GM23338 (cell line): ENCODE measurements at regions not wholly inside any gene's neighbourhood (a gene's known extent, or its start where the extent isn't known, plus 50 kb on each side); places are given as distances from the start of the nearest gene placed in this dataset.

Experiments used
- ATAC-seq: fragments of 200-7000 bp; cut with Tn5 transposase; 3 replicates; pipeline ENCODE4 v1.9.1; 2020
- DNase-seq: peaks from one replicate; pipeline ENCODE4 v3.0.0-alpha.2; 2015; ENCODE audit warnings: low spot score
- H2AFZ ChIP-seq: fragments of 200-600 bp; sonication (generic); 2 replicates; pipeline ENCODE4 v1.8.0; 2016; ENCODE audit warnings: antibody characterized with exemption, mild to moderate bottlenecking, moderate library complexity
- H3F3A ChIP-seq: fragments of 200-600 bp; sonication (generic); replicated peaks from 2 replicates; pipeline ENCODE4 v1.8.0; 2017; ENCODE audit warnings: antibody characterized with exemption, mixed run types, low read depth
- H3K27ac ChIP-seq: fragments of 200-600 bp; sonication (generic); 2 replicates; pipeline ENCODE4 v1.6.1; 2016; ENCODE audit warnings: low read depth
- H3K27me3 ChIP-seq: fragments of 200-600 bp; sonication (generic); 2 replicates; pipeline ENCODE4 v1.8.0; 2016; ENCODE audit warnings: mild to moderate bottlenecking, mixed run types, moderate library complexity; ENCODE audit not compliant: insufficient read depth
- H3K36me3 ChIP-seq: fragments of 200-600 bp; sonication (generic); 2 replicates; pipeline ENCODE4 v1.8.0; 2016; ENCODE audit warnings: mild to moderate bottlenecking; ENCODE audit not compliant: insufficient read depth
- H3K4me1 ChIP-seq: fragments of 200-600 bp; sonication (generic); 2 replicates; pipeline ENCODE4 v1.8.0; 2016; ENCODE audit warnings: mild to moderate bottlenecking, moderate library complexity; ENCODE audit not compliant: insufficient read depth
- H3K4me2 ChIP-seq: fragments of 200-600 bp; sonication (generic); 2 replicates; pipeline ENCODE4 v1.7.1; 2017; ENCODE audit warnings: mixed run types
- H3K4me3 ChIP-seq: fragments of 200-600 bp; sonication (generic); 2 replicates; pipeline ENCODE4 v1.6.1; 2016; ENCODE audit warnings: mixed run types
- H3K79me2 ChIP-seq: fragments of 200-600 bp; sonication (generic); replicated peaks from 2 replicates; pipeline ENCODE4 v1.8.0; 2017; ENCODE audit warnings: mild to moderate bottlenecking; ENCODE audit not compliant: insufficient read depth
- H3K9me2 ChIP-seq: fragments of 200-600 bp; sonication (generic); 2 replicates; pipeline ENCODE4 v1.8.0; 2017; ENCODE audit not compliant: insufficient read depth
- H4K20me1 ChIP-seq: fragments of 200-600 bp; sonication (generic); replicated peaks from 2 replicates; pipeline ENCODE4 v1.8.0; 2017; ENCODE audit warnings: mild to moderate bottlenecking; ENCODE audit not compliant: insufficient read depth
- H3K27ac Mint-ChIP-seq: 2 replicates; pipeline ENCODE4 v1.8.0; 2020; ENCODE audit warnings: inconsistent platforms, mild to moderate bottlenecking, moderate library complexity, mixed read lengths
- H3K27me3 Mint-ChIP-seq: 3 replicates; pipeline ENCODE4 v1.8.0; 2022; ENCODE audit warnings: low read depth, mild to moderate bottlenecking, moderate library complexity, mixed read lengths, inconsistent platforms; ENCODE audit not compliant: insufficient read depth, poor library complexity
- H3K36me3 Mint-ChIP-seq: 3 replicates; pipeline ENCODE4 v1.8.0; 2021; ENCODE audit warnings: low read depth, mild to moderate bottlenecking, inconsistent platforms, moderate library complexity, mixed read lengths
- H3K4me1 Mint-ChIP-seq: 3 replicates; pipeline ENCODE4 v1.8.0; 2020; ENCODE audit warnings: mild to moderate bottlenecking, inconsistent platforms, mixed read lengths
- H3K4me3 Mint-ChIP-seq: 3 replicates; pipeline ENCODE4 v1.8.0; 2021; ENCODE audit warnings: moderate library complexity, mild to moderate bottlenecking, inconsistent platforms, mixed read lengths
- H3K9me3 Mint-ChIP-seq: 3 replicates; pipeline ENCODE4 v1.8.0; 2020; ENCODE audit warnings: moderate library complexity, mild to moderate bottlenecking, inconsistent platforms, mixed read lengths
- CREB1 ChIP-seq: fragments of 250-450 bp; sonication (Bioruptor Pico); IDR thresholded peaks from 2 replicates; pipeline ENCODE4 v1.5.0; 2020; ENCODE audit warnings: low read depth, mild to moderate bottlenecking, moderate library complexity
- ETS1 ChIP-seq: IDR thresholded peaks from 2 replicates; pipeline ENCODE4 v1.6.1; 2016; ENCODE audit warnings: antibody characterized with exemption
- EZH2phosphoT487 ChIP-seq: fragments of 200-600 bp; sonication (generic); IDR thresholded peaks from one replicate; pipeline ENCODE4 v1.8.1; 2018; ENCODE audit warnings: antibody characterized with exemption; ENCODE audit not compliant: unreplicated experiment
- JUNB ChIP-seq: IDR thresholded peaks from one replicate; pipeline ENCODE4 v1.6.1; 2016; ENCODE audit warnings: antibody characterized with exemption; ENCODE audit not compliant: unreplicated experiment
- NANOG ChIP-seq: IDR thresholded peaks from 2 replicates; pipeline ENCODE4 v1.6.1; 2016; ENCODE audit warnings: antibody characterized with exemption, borderline replicate concordance
- POLR2AphosphoS5 ChIP-seq: IDR thresholded peaks from 2 replicates; pipeline ENCODE4 v1.6.1; 2016; ENCODE audit warnings: antibody characterized with exemption, low read depth
- ZNF114 ChIP-seq: fragments of 250-450 bp; sonication (Bioruptor Pico); IDR thresholded peaks from 2 replicates; pipeline ENCODE4 v1.5.0; 2020; ENCODE audit warnings: mild to moderate bottlenecking, moderate library complexity
- ZNF331 ChIP-seq: fragments of 250-450 bp; sonication (Bioruptor Pico); IDR thresholded peaks from 2 replicates; pipeline ENCODE4 v1.5.0; 2020; ENCODE audit warnings: low read depth, mild to moderate bottlenecking, moderate library complexity
- ZNF462 ChIP-seq: fragments of 250-450 bp; sonication (Bioruptor Pico); IDR thresholded peaks from 2 replicates; pipeline ENCODE4 v1.5.0; 2020; ENCODE audit warnings: mild to moderate bottlenecking, moderate library complexity
- TF ChIP-seq, protein P1 (sequence below): IDR thresholded peaks from one replicate; pipeline ENCODE4 v1.6.1; 2018; ENCODE audit warnings: antibody characterized with exemption; ENCODE audit not compliant: unreplicated experiment

- TF ChIP-seq ZNF462 (no peak), ZNF331 (no peak), NANOG (no peak), EZH2phosphoT487 (no peak)
- TF ChIP-seq, protein P1, sequence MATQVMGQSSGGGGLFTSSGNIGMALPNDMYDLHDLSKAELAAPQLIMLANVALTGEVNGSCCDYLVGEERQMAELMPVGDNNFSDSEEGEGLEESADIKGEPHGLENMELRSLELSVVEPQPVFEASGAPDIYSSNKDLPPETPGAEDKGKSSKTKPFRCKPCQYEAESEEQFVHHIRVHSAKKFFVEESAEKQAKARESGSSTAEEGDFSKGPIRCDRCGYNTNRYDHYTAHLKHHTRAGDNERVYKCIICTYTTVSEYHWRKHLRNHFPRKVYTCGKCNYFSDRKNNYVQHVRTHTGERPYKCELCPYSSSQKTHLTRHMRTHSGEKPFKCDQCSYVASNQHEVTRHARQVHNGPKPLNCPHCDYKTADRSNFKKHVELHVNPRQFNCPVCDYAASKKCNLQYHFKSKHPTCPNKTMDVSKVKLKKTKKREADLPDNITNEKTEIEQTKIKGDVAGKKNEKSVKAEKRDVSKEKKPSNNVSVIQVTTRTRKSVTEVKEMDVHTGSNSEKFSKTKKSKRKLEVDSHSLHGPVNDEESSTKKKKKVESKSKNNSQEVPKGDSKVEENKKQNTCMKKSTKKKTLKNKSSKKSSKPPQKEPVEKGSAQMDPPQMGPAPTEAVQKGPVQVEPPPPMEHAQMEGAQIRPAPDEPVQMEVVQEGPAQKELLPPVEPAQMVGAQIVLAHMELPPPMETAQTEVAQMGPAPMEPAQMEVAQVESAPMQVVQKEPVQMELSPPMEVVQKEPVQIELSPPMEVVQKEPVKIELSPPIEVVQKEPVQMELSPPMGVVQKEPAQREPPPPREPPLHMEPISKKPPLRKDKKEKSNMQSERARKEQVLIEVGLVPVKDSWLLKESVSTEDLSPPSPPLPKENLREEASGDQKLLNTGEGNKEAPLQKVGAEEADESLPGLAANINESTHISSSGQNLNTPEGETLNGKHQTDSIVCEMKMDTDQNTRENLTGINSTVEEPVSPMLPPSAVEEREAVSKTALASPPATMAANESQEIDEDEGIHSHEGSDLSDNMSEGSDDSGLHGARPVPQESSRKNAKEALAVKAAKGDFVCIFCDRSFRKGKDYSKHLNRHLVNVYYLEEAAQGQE: no peak
Measured at GRCh38 chr11:29389793-29390192, 627.0 kb downstream of the KCNA4 start (continued).

DNA sequence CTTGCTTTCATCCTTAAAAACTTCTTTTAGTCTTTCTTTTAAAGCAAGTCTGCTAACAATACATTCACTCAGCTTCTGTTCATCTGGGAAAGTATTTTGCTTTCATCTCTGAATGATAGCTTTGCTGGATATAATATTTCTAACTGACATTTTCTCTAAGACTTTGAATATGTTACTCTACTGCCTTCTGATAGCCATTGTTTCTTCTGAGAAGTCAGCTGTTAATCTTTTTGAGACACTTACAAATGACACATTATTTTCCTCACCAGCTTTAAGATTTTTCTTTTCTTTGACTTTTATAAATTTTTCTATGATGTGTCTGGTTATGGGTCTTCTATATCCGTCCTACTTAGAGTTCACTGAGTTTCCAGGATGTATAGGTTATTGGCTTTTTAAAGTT, 643.1 kb downstream of the KCNA4 start:
- no peaks in the 10 kb centered on the region for H3K9me2 ChIP-seq
- H3F3A ChIP-seq: no peaks in the 10 kb centered on the region
- peaks cover 6% of the 10 kb centered on the region; the same call in 1 of the 2 replicates for H3K4me1 ChIP-seq
- no peak overlapping the region for H3K4me3 Mint-ChIP-seq
- H3K36me3 ChIP-seq: no peaks in the 10 kb centered on the region
- peaks cover 7% of the 10 kb centered on the region; the same call in 2 of the 3 replicates for H3K4me1 Mint-ChIP-seq
- no peaks in the 10 kb centered on the region for H3K79me2 ChIP-seq
- H4K20me1 ChIP-seq: no peaks in the 10 kb centered on the region
- H3K27ac Mint-ChIP-seq: no peak overlapping the region
- H3K36me3 Mint-ChIP-seq: peaks cover 10% of the 10 kb centered on the region; the same call in 2 of the 3 replicates
- H3K27me3 ChIP-seq: 0 out of 2 replicates have a peak, but pooled peaks cover 1% of the 10 kb centered on the region
- H3K27ac ChIP-seq: no peak overlapping the region
- H3K27me3 Mint-ChIP-seq: peaks cover 6% of the 10 kb centered on the region
- no peak overlapping the region for H3K4me3 ChIP-seq
- H3K4me2 ChIP-seq: no peak overlapping the region
- ATAC-seq (no peak), DNase-seq (no peak)
- H3K9me3 Mint-ChIP-seq: peaks cover 32% of the 10 kb centered on the region
- no peak overlapping the region for H2AFZ ChIP-seq
- TF ChIP-seq ETS1 (no peak), ZNF114 (CRISPR knock-in tag) (no peak), JUNB (no peak), NANOG (no peak), EZH2phosphoT487 (no peak), CREB1 (CRISPR knock-in tag) (no peak), ZNF331 (no peak), POLR2AphosphoS5 (no peak)
